CD14-positive monocyte (primary cell): ENCODE measurements at regions not wholly inside any gene's neighbourhood (a gene's known extent, or its start where the extent isn't known, plus 50 kb on each side); places are given as distances from the start of the nearest gene placed in this dataset.

Source experiments
- DNase-seq, 3 donors: peaks; one replicate each; pipeline ENCODE4 v3.0.0-alpha.2; 2011 to 2022
- H2AFZ ChIP-seq: 2 replicates; pipeline ENCODE4 v1.6.0; 2012; ENCODE audit warnings: mild to moderate bottlenecking, low read depth, low read length, inconsistent platforms; ENCODE audit not compliant: insufficient read depth, poor library complexity, severe bottlenecking
- H3K27ac ChIP-seq, 2 donors: 1 replicate in 1 of 2; 2 replicates in 1 of 2; pipeline ENCODE4 v1.5.1; 2012 to 2013; ENCODE audit warnings: low read length in 2 of 2, control low read depth in 1 of 2, inconsistent platforms in 1 of 2, low read depth in 1 of 2, mild to moderate bottlenecking in 1 of 2
- H3K27me3 ChIP-seq, 2 donors: one replicate each; pipeline versions ENCODE4 v1.6.0 to v1.6.1; 2011 to 2013; ENCODE audit warnings: low read length in 2 of 2; ENCODE audit not compliant: control insufficient read depth in 2 of 2, insufficient read depth in 2 of 2
- H3K36me3 ChIP-seq, 2 donors: replicated peaks in 1 of 2; 1 replicate in 1 of 2; 2 replicates in 1 of 2; pipeline versions ENCODE4 v1.5.1 to v1.6.1; 2012 to 2013; ENCODE audit warnings: low read length in 2 of 2, control low read depth in 1 of 2, inconsistent platforms in 1 of 2, mild to moderate bottlenecking in 1 of 2; ENCODE audit not compliant: insufficient read depth in 2 of 2, control insufficient read depth in 1 of 2
- H3K4me1 ChIP-seq, 2 donors: 1 replicate in 1 of 2; 2 replicates in 1 of 2; pipeline versions ENCODE4 v1.5.1 to v1.6.1; 2012 to 2013; ENCODE audit warnings: low read length in 2 of 2, control low read depth in 1 of 2, inconsistent platforms in 1 of 2, mild to moderate bottlenecking in 1 of 2, moderate library complexity in 1 of 2; ENCODE audit not compliant: insufficient read depth in 2 of 2, control insufficient read depth in 1 of 2
- H3K4me2 ChIP-seq: replicated peaks from 2 replicates; pipeline ENCODE3; 2012; ENCODE audit warnings: low read length, moderate library complexity, mild to moderate bottlenecking; ENCODE audit not compliant: poor library complexity, severe bottlenecking; ENCODE audit errors: extremely low read depth
- H3K4me3 ChIP-seq, 3 experiments: fragments of 200-600 bp in 1 of 3; sonication (generic) in 1 of 3; replicated peaks in 1 of 3; 1 replicate in 2 of 3; 2 replicates in 1 of 3; pipeline ENCODE4 v1.5.1; 2011 to 2013; ENCODE audit warnings: low read length in 3 of 3, mild to moderate bottlenecking in 3 of 3, control low read depth in 2 of 3, low read depth in 2 of 3, inconsistent platforms in 1 of 3, moderate library complexity in 1 of 3
- H3K79me2 ChIP-seq: 2 replicates; pipeline ENCODE4 v1.6.0; 2012; ENCODE audit warnings: mild to moderate bottlenecking, control low read depth, inconsistent platforms, low read length, moderate library complexity; ENCODE audit not compliant: insufficient read depth
- H3K9ac ChIP-seq: 2 replicates; pipeline ENCODE4 v1.6.0; 2017; ENCODE audit warnings: low read length, mild to moderate bottlenecking; ENCODE audit not compliant: insufficient read depth, poor library complexity, severe bottlenecking
- H3K9me3 ChIP-seq, 2 donors: replicated peaks in 1 of 2; 1 replicate in 1 of 2; 2 replicates in 1 of 2; pipeline versions ENCODE4 v1.5.1 to v1.6.1; 2012 to 2013; ENCODE audit warnings: low read length in 2 of 2, control low read depth in 1 of 2; ENCODE audit not compliant: control insufficient read depth in 1 of 2, insufficient read depth in 1 of 2
- H4K20me1 ChIP-seq: 2 replicates; pipeline ENCODE4 v1.6.0; 2012; ENCODE audit warnings: mild to moderate bottlenecking, low read length, control low read depth, moderate library complexity; ENCODE audit not compliant: insufficient read depth
- H3K27ac Mint-ChIP-seq, 7 donors: one replicate each; pipeline ENCODE4 v1.8.0; 2020; ENCODE audit warnings: mild to moderate bottlenecking in 7 of 7, mixed read lengths in 7 of 7, moderate library complexity in 6 of 7, inconsistent platforms in 2 of 7
- H3K27me3 Mint-ChIP-seq, 3 donors: one replicate each; pipeline ENCODE4 v1.8.0; 2021 to 2022; ENCODE audit warnings: low read depth in 3 of 3, mild to moderate bottlenecking in 3 of 3, mixed read lengths in 3 of 3, moderate library complexity in 3 of 3, inconsistent platforms in 1 of 3
- H3K36me3 Mint-ChIP-seq, 2 donors: one replicate each; pipeline ENCODE4 v1.8.0; 2020; ENCODE audit warnings: mixed read lengths in 2 of 2, inconsistent platforms in 1 of 2, mild to moderate bottlenecking in 1 of 2
- H3K4me1 Mint-ChIP-seq: one replicate; pipeline ENCODE4 v1.8.0; 2020; ENCODE audit warnings: mild to moderate bottlenecking, mixed read lengths
- H3K4me3 Mint-ChIP-seq, 2 donors: one replicate each; pipeline ENCODE4 v1.8.0; 2020; ENCODE audit warnings: mild to moderate bottlenecking in 2 of 2, mixed read lengths in 2 of 2, moderate library complexity in 1 of 2
- H3K9me3 Mint-ChIP-seq, 7 donors: one replicate each; pipeline ENCODE4 v1.8.0; 2020 to 2022; ENCODE audit warnings: mixed read lengths in 7 of 7, mild to moderate bottlenecking in 6 of 7, moderate library complexity in 6 of 7, inconsistent platforms in 2 of 7
- WGBS: methylation state at CpG from one replicate; pipeline ENCODE4 v1.1.5; 2013; ENCODE audit warnings: missing lambda C conversion rate; ENCODE audit not compliant: insufficient coverage; 5-methylcytosine and 5-hydroxymethylcytosine counted together
- intact Hi-C, 2 donors: fragments of 100-400 bp; cut with micrococcal nuclease; formaldehyde crosslinking; loops; one replicate each; pipeline versions ENCODE4 v1.15.0 to v1.15.1; 2023
- TF ChIP-seq, protein P1 (sequence below): fragments of 200-600 bp; IDR thresholded peaks from one replicate; pipeline ENCODE4 v1.8.0; 2022; ENCODE audit warnings: antibody characterized with exemption, mild to moderate bottlenecking

DNA sequence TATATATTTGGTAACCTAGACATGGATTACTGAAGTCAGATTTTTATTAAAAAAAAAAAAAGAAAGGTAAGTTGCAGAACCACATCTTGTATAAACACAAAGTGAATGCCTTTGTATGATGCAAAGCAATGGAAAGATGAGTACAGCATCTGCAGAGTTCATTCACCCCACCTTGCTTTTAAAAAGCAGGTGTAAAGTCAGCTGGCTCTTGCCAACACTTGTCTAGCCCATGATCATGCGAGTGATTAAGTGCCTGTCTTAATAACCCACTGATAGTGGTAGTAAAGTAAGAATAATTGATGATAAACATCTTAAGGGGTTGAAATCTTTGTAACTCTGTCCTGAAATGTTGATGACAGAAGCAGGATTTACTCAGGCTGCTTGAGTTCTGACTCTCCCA lies 710.4 kb downstream of the EFNB2 start:
- Mint-ChIP-seq H3K27ac (no peak overlapping the region), H3K27me3 (no peaks in the 10 kb centered on the region), H3K4me3 (no peak overlapping the region), H3K4me1 (no peaks in the 10 kb centered on the region), H3K36me3 (no peaks in the 10 kb centered on the region), H3K9me3 (peaks cover 2 to 21% (median 12%) of the 10 kb centered on the region in 7 donors)
- H3K4me2 ChIP-seq = no peak overlapping the region
- no peak overlapping the region for H3K9ac ChIP-seq
- intact Hi-C loops = no loop called here
- TF ChIP-seq, protein P1, sequence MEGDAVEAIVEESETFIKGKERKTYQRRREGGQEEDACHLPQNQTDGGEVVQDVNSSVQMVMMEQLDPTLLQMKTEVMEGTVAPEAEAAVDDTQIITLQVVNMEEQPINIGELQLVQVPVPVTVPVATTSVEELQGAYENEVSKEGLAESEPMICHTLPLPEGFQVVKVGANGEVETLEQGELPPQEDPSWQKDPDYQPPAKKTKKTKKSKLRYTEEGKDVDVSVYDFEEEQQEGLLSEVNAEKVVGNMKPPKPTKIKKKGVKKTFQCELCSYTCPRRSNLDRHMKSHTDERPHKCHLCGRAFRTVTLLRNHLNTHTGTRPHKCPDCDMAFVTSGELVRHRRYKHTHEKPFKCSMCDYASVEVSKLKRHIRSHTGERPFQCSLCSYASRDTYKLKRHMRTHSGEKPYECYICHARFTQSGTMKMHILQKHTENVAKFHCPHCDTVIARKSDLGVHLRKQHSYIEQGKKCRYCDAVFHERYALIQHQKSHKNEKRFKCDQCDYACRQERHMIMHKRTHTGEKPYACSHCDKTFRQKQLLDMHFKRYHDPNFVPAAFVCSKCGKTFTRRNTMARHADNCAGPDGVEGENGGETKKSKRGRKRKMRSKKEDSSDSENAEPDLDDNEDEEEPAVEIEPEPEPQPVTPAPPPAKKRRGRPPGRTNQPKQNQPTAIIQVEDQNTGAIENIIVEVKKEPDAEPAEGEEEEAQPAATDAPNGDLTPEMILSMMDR = no peak
- no peak overlapping the region for H3K27ac ChIP-seq
- H3K79me2 ChIP-seq = no peaks in the 10 kb centered on the region
- H3K4me3 ChIP-seq = no peak overlapping the region
- H3K4me1 ChIP-seq = no peaks in the 10 kb centered on the region
- DNase-seq = no peak
- H3K36me3 ChIP-seq = no peaks in the 10 kb centered on the region
- H2AFZ ChIP-seq = no peak overlapping the region
- peaks cover 11 to 19% of the 10 kb centered on the region in 2 donors for H3K9me3 ChIP-seq
- no peaks in the 10 kb centered on the region for H3K27me3 ChIP-seq
- no CpG with 5 or more reads among the region's 1 CpG for WGBS
- H4K20me1 ChIP-seq = no peaks in the 10 kb centered on the region

DNA sequence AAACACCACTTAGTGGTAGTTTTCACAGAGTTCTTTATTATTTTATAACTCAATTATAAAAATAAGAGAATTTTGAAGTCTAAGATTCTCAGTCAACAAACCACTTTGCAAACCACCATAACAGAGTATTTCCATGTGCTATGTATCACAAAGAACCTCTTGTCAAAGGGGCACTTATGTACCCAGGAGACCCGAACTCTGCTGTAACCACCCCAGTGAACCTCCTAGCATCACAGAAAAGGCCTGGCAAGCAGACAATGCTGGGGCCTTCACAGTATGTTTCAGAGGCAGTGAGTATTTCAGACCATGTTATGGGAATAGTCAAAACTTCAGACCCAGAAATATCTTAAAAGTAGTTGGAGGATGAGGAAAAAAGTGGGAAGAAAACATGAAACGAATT lies 714.1 kb downstream of the EFNB2 start:
- intact Hi-C loops = no loop called here
- no peaks in the 10 kb centered on the region for H3K4me1 ChIP-seq
- Mint-ChIP-seq H3K36me3 (no peaks in the 10 kb centered on the region), H3K27ac (no peak overlapping the region), H3K4me3 (no peak overlapping the region), H3K27me3 (peaks cover 0 to 2% (median 0%) of the 10 kb centered on the region in 3 donors), H3K4me1 (no peaks in the 10 kb centered on the region), H3K9me3 (peaks cover 2 to 22% (median 10%) of the 10 kb centered on the region in 7 donors)
- H2AFZ ChIP-seq = no peak overlapping the region
- DNase-seq = no peak
- TF ChIP-seq, protein P1 = no peak
- peaks cover 18 to 22% of the 10 kb centered on the region in 2 donors for H3K9me3 ChIP-seq
- no peaks in the 10 kb centered on the region for H3K36me3 ChIP-seq
- no peaks in the 10 kb centered on the region for H3K27me3 ChIP-seq
- WGBS = 100% methylated on average over 1 of the region's 2 CpGs
- no peak overlapping the region for H3K4me3 ChIP-seq
- no peaks in the 10 kb centered on the region for H4K20me1 ChIP-seq
- no peak overlapping the region for H3K9ac ChIP-seq
- no peak overlapping the region for H3K27ac ChIP-seq
- H3K79me2 ChIP-seq = no peaks in the 10 kb centered on the region
- no peak overlapping the region for H3K4me2 ChIP-seq
